SK-N-SH treated with all-trans-retinoic acid at 6 μM for 48 hours (cell line): ENCODE measurements at regions not wholly inside any gene's neighbourhood (a gene's known extent, or its start where the extent isn't known, plus 50 kb on each side); places are given as distances from the start of the nearest gene placed in this dataset.

Source experiments
- CREB5 ChIP-seq: fragments of 250-450 bp; sonication (Bioruptor Pico); IDR thresholded peaks from 2 replicates; pipeline ENCODE4 v1.5.1; 2020; ENCODE audit warnings: low read depth, mild to moderate bottlenecking, moderate library complexity
- CSDC2 ChIP-seq: fragments of 250-450 bp; sonication (Bioruptor Pico); IDR thresholded peaks from 2 replicates; pipeline ENCODE4 v1.5.0; 2020; ENCODE audit warnings: mild to moderate bottlenecking, moderate library complexity
- GLIS3 ChIP-seq: fragments of 250-450 bp; sonication (Bioruptor Pico); IDR thresholded peaks from 2 replicates; pipeline ENCODE4 v1.5.0; 2020; ENCODE audit warnings: mild to moderate bottlenecking, moderate library complexity
- PATZ1 ChIP-seq: fragments of 250-450 bp; sonication (Bioruptor Pico); IDR thresholded peaks from 2 replicates; pipeline ENCODE4 v1.8.0; 2020; ENCODE audit warnings: mild to moderate bottlenecking, moderate library complexity, borderline replicate concordance
- RARB ChIP-seq: fragments of 250-450 bp; sonication (Bioruptor Pico); IDR thresholded peaks from 2 replicates; pipeline ENCODE4 v1.8.0; 2021; ENCODE audit warnings: mild to moderate bottlenecking, moderate library complexity
- TCF4 ChIP-seq: fragments of 250-450 bp; sonication (Bioruptor Pico); IDR thresholded peaks from 2 replicates; pipeline ENCODE4 v1.8.0; 2021; ENCODE audit warnings: mild to moderate bottlenecking, moderate library complexity, borderline replicate concordance
- ZFP30 ChIP-seq: fragments of 450-650 bp; formaldehyde crosslinking; IDR thresholded peaks from 2 replicates; pipeline ENCODE4 v1.5.0; 2022; ENCODE audit warnings: mild to moderate bottlenecking, moderate library complexity
- ZNF565 ChIP-seq: fragments of 450-650 bp; formaldehyde crosslinking; conservative IDR thresholded peaks from 2 replicates; pipeline ENCODE4 v1.5.0; 2020; ENCODE audit warnings: low read depth, mild to moderate bottlenecking, moderate library complexity
- ZNF70 ChIP-seq: fragments of 450-650 bp; formaldehyde crosslinking; IDR thresholded peaks from 2 replicates; pipeline ENCODE4 v1.5.0; 2020; ENCODE audit warnings: mild to moderate bottlenecking, moderate library complexity

- TF ChIP-seq TCF4 (CRISPR knock-in tag) (no peak), PATZ1 (CRISPR knock-in tag) (no peak), ZNF70 (CRISPR knock-in tag) (no peak), ZFP30 (CRISPR knock-in tag) (no peak), RARB (CRISPR knock-in tag) (no peak), GLIS3 (CRISPR knock-in tag) (no peak), CREB5 (no peak), CSDC2 (CRISPR knock-in tag) (no peak), ZNF565 (CRISPR knock-in tag) (no peak)
These were observed 237.5 kb upstream of the TBC1D5 start for GRCh38 chr3:17979911-17980310.
